Transverse colon (tissue), 4 donors: ENCODE measurements at regions not wholly inside any gene's neighbourhood (a gene's known extent, or its start where the extent isn't known, plus 50 kb on each side); places are given as distances from the start of the nearest gene placed in this dataset.

Experiments used
- DNase-seq: peaks from one replicate; pipeline ENCODE4 v3.0.0-alpha.2; 2019
- H3K27ac ChIP-seq, 4 donors: fragments of 200-600 bp; sonication (generic); 2 replicates each; pipeline ENCODE4 v1.5.1; 2016 to 2018; ENCODE audit warnings: inconsistent platforms in 4 of 4
- H3K27me3 ChIP-seq: fragments of 200-600 bp; sonication (generic); 2 replicates; pipeline ENCODE4 v1.5.1; 2017; ENCODE audit warnings: inconsistent platforms
- H3K36me3 ChIP-seq, 4 donors: fragments of 200-600 bp; sonication (generic); 2 replicates each; pipeline ENCODE4 v1.5.1; 2017 to 2019; ENCODE audit warnings: inconsistent platforms in 4 of 4
- H3K4me1 ChIP-seq, 4 donors: fragments of 200-600 bp; sonication (generic); 2 replicates each; pipeline ENCODE4 v1.5.1; 2017 to 2020; ENCODE audit warnings: inconsistent platforms in 4 of 4
- H3K4me3 ChIP-seq, 4 donors: fragments of 200-600 bp; sonication (generic); 1 replicate in 1 of 4; 2 replicates in 3 of 4; pipeline versions ENCODE4 v1.5.1 to v1.6.1; 2017 to 2019; ENCODE audit warnings: inconsistent platforms in 4 of 4
- H3K9me3 ChIP-seq, 2 donors: fragments of 200-600 bp; sonication (generic); 2 replicates each; pipeline ENCODE4 v1.5.1; 2017 to 2019; ENCODE audit warnings: inconsistent platforms in 2 of 2
- EP300 ChIP-seq: sonication (generic); formaldehyde crosslinking; IDR thresholded peaks from one replicate; pipeline ENCODE4 v1.6.1; 2017; ENCODE audit warnings: antibody characterized with exemption, low read depth
- POLR2A ChIP-seq: fragments of 450-650 bp; IDR thresholded peaks from one replicate; pipeline ENCODE4 v1.6.1; 2016; ENCODE audit warnings: antibody characterized with exemption, mild to moderate bottlenecking, moderate library complexity
- POLR2AphosphoS5 ChIP-seq, 3 donors: sonication (generic); formaldehyde crosslinking; IDR thresholded peaks; one replicate each; pipeline ENCODE4 v1.6.1; 2016; ENCODE audit warnings: antibody characterized with exemption in 3 of 3
- WGBS, 2 donors: methylation state at CpG; one replicate each; pipeline ENCODE4 v1.1.5; 2018; ENCODE audit warnings: low coverage in 1 of 2; 5-methylcytosine and 5-hydroxymethylcytosine counted together
- in situ Hi-C, 4 donors: fragments of 200-750 bp; cut with MboI; loops; one replicate each; pipeline versions ENCODE4 v1.15.0 to v1.15.1; 2017; ENCODE audit warnings: low sequenced_read_pairs in 3 of 4, low pct_ligation_motif_present in 1 of 4, low pct_unique_long_range_greater_than_20kb in 1 of 4
- intact Hi-C: fragments of 100-400 bp; cut with DNase I; formaldehyde crosslinking; loops from one replicate; pipeline ENCODE4 v1.15.1; 2023; ENCODE audit warnings: low total_unique reads
- TF ChIP-seq, protein P1 (sequence below), 5 experiments: fragments of 200-600 bp in 3 of 5; fragments of 450-650 bp in 2 of 5; sonication (generic) in 3 of 5; IDR thresholded peaks; 1 replicate in 2 of 5; 2 replicates in 3 of 5; pipeline ENCODE4 v1.5.1; 2016 to 2017; ENCODE audit warnings: antibody characterized with exemption in 5 of 5, inconsistent platforms in 3 of 5, mild to moderate bottlenecking in 2 of 5, moderate library complexity in 1 of 5

DNA sequence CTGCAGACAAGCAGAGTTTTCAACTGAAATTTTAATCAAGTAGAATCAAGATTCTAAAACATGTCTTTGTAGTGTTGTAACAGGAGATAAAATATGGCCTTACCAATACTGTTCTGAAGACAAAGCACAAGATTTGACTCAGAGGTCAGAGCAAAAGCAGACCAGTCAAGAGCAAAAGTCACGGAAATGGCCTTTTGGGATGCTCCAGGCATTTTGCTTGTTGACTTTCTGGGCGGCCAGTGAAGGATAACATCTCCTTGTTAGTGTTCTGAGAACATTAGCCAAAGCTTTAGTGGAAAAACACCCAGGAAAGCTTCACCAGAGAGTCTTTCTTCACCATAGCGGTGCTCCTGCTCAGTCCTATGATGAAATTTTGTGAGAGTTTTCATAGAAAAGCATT lies 590.6 kb downstream of the ARL4A start:
- intact Hi-C loops = no loop called here
- TF ChIP-seq POLR2AphosphoS5 (IDR thresholded peaks at IDR 0.05) (no peak), POLR2A (no peak), EP300 (no peak)
- TF ChIP-seq, protein P1, sequence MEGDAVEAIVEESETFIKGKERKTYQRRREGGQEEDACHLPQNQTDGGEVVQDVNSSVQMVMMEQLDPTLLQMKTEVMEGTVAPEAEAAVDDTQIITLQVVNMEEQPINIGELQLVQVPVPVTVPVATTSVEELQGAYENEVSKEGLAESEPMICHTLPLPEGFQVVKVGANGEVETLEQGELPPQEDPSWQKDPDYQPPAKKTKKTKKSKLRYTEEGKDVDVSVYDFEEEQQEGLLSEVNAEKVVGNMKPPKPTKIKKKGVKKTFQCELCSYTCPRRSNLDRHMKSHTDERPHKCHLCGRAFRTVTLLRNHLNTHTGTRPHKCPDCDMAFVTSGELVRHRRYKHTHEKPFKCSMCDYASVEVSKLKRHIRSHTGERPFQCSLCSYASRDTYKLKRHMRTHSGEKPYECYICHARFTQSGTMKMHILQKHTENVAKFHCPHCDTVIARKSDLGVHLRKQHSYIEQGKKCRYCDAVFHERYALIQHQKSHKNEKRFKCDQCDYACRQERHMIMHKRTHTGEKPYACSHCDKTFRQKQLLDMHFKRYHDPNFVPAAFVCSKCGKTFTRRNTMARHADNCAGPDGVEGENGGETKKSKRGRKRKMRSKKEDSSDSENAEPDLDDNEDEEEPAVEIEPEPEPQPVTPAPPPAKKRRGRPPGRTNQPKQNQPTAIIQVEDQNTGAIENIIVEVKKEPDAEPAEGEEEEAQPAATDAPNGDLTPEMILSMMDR (IDR thresholded peaks at IDR 0.05) = no peak
- H3K27ac ChIP-seq = no peak overlapping the region
- no peak for DNase-seq
- no peaks in the 10 kb centered on the region for H3K36me3 ChIP-seq
- H3K4me1 ChIP-seq = no peaks in the 10 kb centered on the region
- in situ Hi-C loops = loop anchor here (10.0 to 25.0 kb wide), 3 partner anchors 1177 to 1409 kb away; no protein-coding TSS in a partner anchor
- H3K9me3 ChIP-seq = no peaks in the 10 kb centered on the region
- 43 to 60% methylated on average over 2 to 3 of the region's 3 CpGs for WGBS, 2 donors
- H3K4me3 ChIP-seq = no peak overlapping the region
- H3K27me3 ChIP-seq = no peaks in the 10 kb centered on the region

GRCh38 chr7:13279854-13280435 lies 592.5 kb downstream of the ARL4A start:
- no peaks in the 10 kb centered on the region for H3K9me3 ChIP-seq
- H3K27me3 ChIP-seq = no peaks in the 10 kb centered on the region
- no peak for DNase-seq
- no peak for TF ChIP-seq POLR2A
- no peak for TF ChIP-seq EP300
- TF ChIP-seq, protein P1 (IDR thresholded peaks at IDR 0.05) = peak; percentile 30 to 57 (median 45)
- TF ChIP-seq POLR2AphosphoS5 (IDR thresholded peaks at IDR 0.05) = no peak
- no peaks in the 10 kb centered on the region for H3K4me1 ChIP-seq
- in situ Hi-C loops = loop anchor here (5.0 to 25.0 kb wide), 4 partner anchors 1175 to 1412 kb away; no protein-coding TSS in a partner anchor
- no peak overlapping the region for H3K27ac ChIP-seq
- intact Hi-C loops = loop anchor here (10.0 kb wide), 2 partner anchors 1175 to 1415 kb away; no protein-coding TSS in a partner anchor
- no peaks in the 10 kb centered on the region for H3K36me3 ChIP-seq
- no peak overlapping the region for H3K4me3 ChIP-seq
- WGBS, 2 donors = 25 to 28% methylated on average over 3 of the region's 3 CpGs

DNA sequence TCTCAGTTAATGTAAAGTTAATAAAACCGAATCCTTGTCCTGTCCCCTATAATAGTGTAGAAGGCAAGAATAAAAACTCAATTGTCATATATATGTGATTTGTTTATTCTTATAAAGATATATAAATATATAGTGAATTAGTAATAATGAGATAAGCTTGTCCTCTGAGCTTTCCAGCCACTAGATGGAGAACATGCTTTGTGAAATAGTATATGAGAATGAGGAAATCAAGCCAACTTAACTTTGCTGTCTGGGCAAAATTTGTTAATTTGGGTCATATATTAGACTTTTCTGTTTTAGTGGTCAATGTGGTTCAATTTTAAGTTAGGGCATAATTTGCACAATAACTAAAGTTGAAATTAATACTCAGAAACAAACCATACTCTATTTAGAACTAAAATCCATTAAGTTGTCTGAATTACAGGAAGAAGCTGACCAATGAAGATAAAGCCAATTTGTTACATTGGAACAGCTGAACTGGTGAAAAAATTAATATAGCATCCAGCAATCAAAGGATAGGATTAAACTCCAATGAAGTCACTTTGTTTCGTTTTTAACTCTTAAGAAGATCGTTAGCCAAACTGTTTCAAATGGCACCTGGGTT lies 595.0 kb downstream of the ARL4A start:
- no peaks in the 10 kb centered on the region for H3K4me1 ChIP-seq
- no peak for TF ChIP-seq POLR2AphosphoS5 (IDR thresholded peaks at IDR 0.05)
- TF ChIP-seq, protein P1 (IDR thresholded peaks at IDR 0.05) = peak in 1 of 5 experiments; percentile 15
- no peak for TF ChIP-seq POLR2A
- no peak for TF ChIP-seq EP300
- no peak for DNase-seq
- intact Hi-C loops = loop anchor here (10.0 kb wide), 2 partner anchors 1172 to 1412 kb away; no protein-coding TSS in a partner anchor
- 48 to 73% methylated on average over 3 of the region's 3 CpGs for WGBS, 2 donors
- in situ Hi-C loops = loop anchor here (5.0 to 25.0 kb wide), 4 partner anchors 1172 to 1410 kb away; no protein-coding TSS in a partner anchor
- no peaks in the 10 kb centered on the region for H3K27me3 ChIP-seq
- no peaks in the 10 kb centered on the region for H3K36me3 ChIP-seq
- H3K4me3 ChIP-seq = no peak overlapping the region
- H3K27ac ChIP-seq = no peak overlapping the region
- H3K9me3 ChIP-seq = no peaks in the 10 kb centered on the region

DNA sequence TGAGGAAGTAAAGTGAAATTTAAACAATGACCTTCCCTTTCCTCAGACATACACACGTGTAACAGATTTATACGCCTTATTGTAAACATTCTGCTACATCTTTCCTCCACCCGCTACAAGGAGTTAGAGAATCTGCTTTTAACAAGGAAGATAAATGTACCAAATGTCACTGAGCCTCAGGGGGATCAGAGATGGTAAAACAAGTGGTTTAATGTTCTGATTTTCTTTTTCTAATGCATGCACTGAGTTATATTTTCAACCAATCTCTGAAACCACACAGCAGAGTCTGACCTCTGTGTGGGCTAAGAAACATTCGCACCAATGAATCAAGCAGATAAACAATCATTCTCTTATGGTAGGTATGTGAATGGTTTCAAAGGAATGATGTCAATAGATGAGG lies 599.5 kb downstream of the ARL4A start:
- intact Hi-C loops = loop anchor here (10.0 kb wide), 2 partner anchors 1168 to 1408 kb away; no protein-coding TSS in a partner anchor
- in situ Hi-C loops = loop anchor here in 3 of 4 donors (10.0 to 25.0 kb wide), 3 partner anchors 1168 to 1400 kb away; no protein-coding TSS in a partner anchor
- DNase-seq = no peak

More for the DNA sequence above, 599.5 kb downstream of the ARL4A start:
- WGBS, 2 donors = 34 to 38% methylated on average over 4 of the region's 4 CpGs
- TF ChIP-seq, protein P1 (IDR thresholded peaks at IDR 0.05) = no peak
- no peak for TF ChIP-seq EP300
- no peak for TF ChIP-seq POLR2AphosphoS5 (IDR thresholded peaks at IDR 0.05)
- no peak for TF ChIP-seq POLR2A
- H3K27me3 ChIP-seq = no peaks in the 10 kb centered on the region
- H3K36me3 ChIP-seq = no peaks in the 10 kb centered on the region
- no peak overlapping the region for H3K4me3 ChIP-seq
- H3K9me3 ChIP-seq = no peaks in the 10 kb centered on the region
- H3K4me1 ChIP-seq = no peaks in the 10 kb centered on the region
- H3K27ac ChIP-seq = no peak overlapping the region
